IMR-90 (cell line): ENCODE measurements at regions not wholly inside any gene's neighbourhood (a gene's known extent, or its start where the extent isn't known, plus 50 kb on each side); places are given as distances from the start of the nearest gene placed in this dataset.
A peak's percentile ranks its signal among the peaks of the same experiment; 100 is the strongest.

ENCODE experiments used
- ATAC-seq: fragments of 200-7000 bp; cut with Tn5 transposase; 2 replicates; pipeline ENCODE4 v1.9.1; 2020; ENCODE audit warnings: low read depth, mild to moderate bottlenecking, moderate library complexity
- BruUV-seq: library from RNA; stranded (reverse); fragments of 400-500 nt; replicated peaks from 2 replicates; lab custom pipeline; 2021; lab: Mats Ljungman, UMichigan
- CTCF ChIA-PET: fragments of 300-600 bp; formaldehyde crosslinking; extraction: SDS; loops from one replicate; lab custom pipeline; 2021; ENCODE audit warnings: antibody characterized with exemption; lab: Yijun Ruan, JAX
- POLR2A ChIA-PET: fragments of 300-600 bp; sonication (Branson Sonifier 250); formaldehyde crosslinking; loops from one replicate; lab custom pipeline; 2022; ENCODE audit warnings: antibody characterized with exemption; ENCODE audit not compliant: unreplicated experiment; lab: Charles Lee
- DNase-seq: peaks from one replicate; pipeline ENCODE4 v3.0.0; 2013
- H2AFZ ChIP-seq: replicated peaks from 2 replicates; pipeline ENCODE3; 2013; ENCODE audit warnings: low read length, mild to moderate bottlenecking; ENCODE audit not compliant: poor library complexity
- H2AK5ac ChIP-seq: 2 replicates; pipeline ENCODE4 v1.6.1; 2013; ENCODE audit warnings: low read depth, low read length, inconsistent platforms
- H2AK9ac ChIP-seq: replicated peaks from 2 replicates; pipeline ENCODE3; 2013; ENCODE audit warnings: mild to moderate bottlenecking, low read depth, low read length, moderate library complexity; ENCODE audit not compliant: poor library complexity
- H2BK120ac ChIP-seq: 2 replicates; pipeline ENCODE4 v1.6.1; 2013; ENCODE audit warnings: low read depth, low read length, inconsistent platforms
- H2BK15ac ChIP-seq: 3 replicates; pipeline ENCODE4 v1.6.1; 2013; ENCODE audit warnings: low read depth, low read length, inconsistent platforms
- H2BK20ac ChIP-seq: 2 replicates; pipeline ENCODE4 v1.6.1; 2013; ENCODE audit warnings: low read depth, mild to moderate bottlenecking, inconsistent platforms, low read length, moderate library complexity
- H2BK5ac ChIP-seq: 2 replicates; pipeline ENCODE4 v1.6.1; 2013; ENCODE audit warnings: mild to moderate bottlenecking, low read depth, low read length, inconsistent platforms; ENCODE audit not compliant: poor library complexity, severe bottlenecking
- H3K14ac ChIP-seq: replicated peaks from 2 replicates; pipeline ENCODE4 v1.6.1; 2013; ENCODE audit warnings: low read depth, low read length, inconsistent platforms
- H3K18ac ChIP-seq: 2 replicates; pipeline ENCODE4 v1.6.1; 2013; ENCODE audit warnings: low read depth, low read length, control low read depth
- H3K23ac ChIP-seq: 2 replicates; pipeline ENCODE4 v1.6.1; 2013; ENCODE audit warnings: low read depth, low read length, inconsistent platforms
- H3K27ac ChIP-seq: 2 replicates; pipeline ENCODE4 v1.5.1; 2013; ENCODE audit warnings: mild to moderate bottlenecking, control low read depth, low read length; ENCODE audit not compliant: insufficient read depth
- H3K27me3 ChIP-seq: 2 replicates; pipeline ENCODE4 v1.6.1; 2013; ENCODE audit warnings: low read length; ENCODE audit not compliant: control insufficient read depth, insufficient read depth
- H3K36me3 ChIP-seq: 2 replicates; pipeline ENCODE4 v1.6.1; 2013; ENCODE audit warnings: low read length, mixed read lengths; ENCODE audit not compliant: control insufficient read depth, insufficient read depth
- H3K4ac ChIP-seq: 2 replicates; pipeline ENCODE4 v1.6.1; 2013; ENCODE audit warnings: low read depth, low read length, inconsistent platforms
- H3K4me1 ChIP-seq: 2 replicates; pipeline ENCODE4 v1.6.1; 2013; ENCODE audit warnings: low read length, mixed read lengths; ENCODE audit not compliant: control insufficient read depth, insufficient read depth
- H3K4me2 ChIP-seq: 2 replicates; pipeline ENCODE4 v1.6.1; 2013; ENCODE audit warnings: low read depth, mild to moderate bottlenecking, control low read depth, low read length, moderate library complexity
- H3K4me3 ChIP-seq: 2 replicates; pipeline ENCODE4 v1.5.1; 2013; ENCODE audit warnings: low read depth, mild to moderate bottlenecking, control low read depth, low read length, moderate library complexity; ENCODE audit not compliant: insufficient read depth
- H3K56ac ChIP-seq: 2 replicates; pipeline ENCODE4 v1.6.1; 2013; ENCODE audit warnings: low read length, inconsistent platforms; ENCODE audit not compliant: insufficient read depth; ENCODE audit errors: extremely low read depth
- H3K79me1 ChIP-seq, 2 experiments: 2 replicates each; pipeline ENCODE4 v1.6.1; 2013; ENCODE audit warnings: low read length in 2 of 2, inconsistent platforms in 1 of 2, low read depth in 1 of 2
- H3K9ac ChIP-seq: 2 replicates; pipeline ENCODE4 v1.6.1; 2013; ENCODE audit warnings: low read depth, low read length, control low read depth
- H3K9me1 ChIP-seq: 2 replicates; pipeline ENCODE4 v1.6.1; 2013; ENCODE audit warnings: low read length, inconsistent platforms; ENCODE audit not compliant: insufficient read depth
- H3K9me3 ChIP-seq: 2 replicates; pipeline ENCODE4 v1.6.1; 2013; ENCODE audit warnings: low read length; ENCODE audit not compliant: control insufficient read depth, insufficient read depth
- H4K20me1 ChIP-seq: 2 replicates; pipeline ENCODE4 v1.6.1; 2013; ENCODE audit warnings: low read length, inconsistent platforms; ENCODE audit not compliant: insufficient read depth
- H4K5ac ChIP-seq: 2 replicates; pipeline ENCODE4 v1.6.1; 2013; ENCODE audit warnings: mild to moderate bottlenecking, low read depth, low read length, control low read depth
- H4K8ac ChIP-seq, 2 experiments: 2 replicates each; pipeline ENCODE4 v1.6.1; 2013; ENCODE audit warnings: low read depth in 2 of 2, low read length in 2 of 2, control low read depth in 1 of 2, inconsistent platforms in 1 of 2
- H4K91ac ChIP-seq: 2 replicates; pipeline ENCODE4 v1.6.1; 2013; ENCODE audit warnings: low read depth, low read length, inconsistent platforms; ENCODE audit not compliant: insufficient read depth
- BHLHE40 ChIP-seq: fragments of 150-350 bp; IDR thresholded peaks from 2 replicates; pipeline ENCODE4 v1.6.1; 2016; ENCODE audit warnings: mild to moderate bottlenecking, low read depth, low read length
- CEBPB ChIP-seq: IDR thresholded peaks from 2 replicates; pipeline ENCODE4 v1.6.1; 2012; ENCODE audit warnings: low read depth, low read length, improper control_type of control experiment
- CHD1 ChIP-seq: IDR thresholded peaks from 2 replicates; pipeline ENCODE4 v1.6.1; 2012; ENCODE audit warnings: low read depth, low read length, improper control_type of control experiment
- CTCF ChIP-seq: conservative IDR thresholded peaks from 2 replicates; pipeline ENCODE4 v1.5.1; 2012; ENCODE audit warnings: mild to moderate bottlenecking, low read depth, low read length, improper control_type of control experiment
- ELK1 ChIP-seq: fragments of 150-350 bp; IDR thresholded peaks from 2 replicates; pipeline ENCODE4 v1.6.1; 2016; ENCODE audit warnings: low read depth, mild to moderate bottlenecking, low read length, moderate library complexity, borderline replicate concordance
- FOS ChIP-seq: fragments of 150-350 bp; IDR thresholded peaks from 2 replicates; pipeline ENCODE4 v1.6.1; 2016; ENCODE audit warnings: low read depth, low read length
- MAFK ChIP-seq: IDR thresholded peaks from 2 replicates; pipeline ENCODE4 v1.6.1; 2012; ENCODE audit warnings: low read depth, low read length, improper control_type of control experiment
- MAZ ChIP-seq: IDR thresholded peaks from 2 replicates; pipeline ENCODE4 v1.6.1; 2012; ENCODE audit warnings: low read depth, mild to moderate bottlenecking, low read length, improper control_type of control experiment, moderate library complexity, borderline replicate concordance
- MXI1 ChIP-seq: IDR thresholded peaks from 2 replicates; pipeline ENCODE4 v1.6.1; 2012; ENCODE audit warnings: low read depth, mild to moderate bottlenecking, low read length, moderate library complexity, borderline replicate concordance
- NFE2L2 ChIP-seq: fragments of 150-350 bp; IDR thresholded peaks from 2 replicates; pipeline ENCODE4 v1.6.1; 2016; ENCODE audit warnings: low read depth, mild to moderate bottlenecking, low read length
- POLR2A ChIP-seq: IDR thresholded peaks from 2 replicates; pipeline ENCODE4 v1.6.1; 2012; ENCODE audit warnings: mild to moderate bottlenecking, low read depth, low read length
- RAD21 ChIP-seq: IDR thresholded peaks from 2 replicates; pipeline ENCODE4 v1.6.1; 2012; ENCODE audit warnings: low read length, improper control_type of control experiment
- RCOR1 ChIP-seq: IDR thresholded peaks from 2 replicates; pipeline ENCODE4 v1.6.1; 2012; ENCODE audit warnings: mild to moderate bottlenecking, low read length, improper control_type of control experiment; ENCODE audit not compliant: insufficient replicate concordance
- RFX5 ChIP-seq: IDR thresholded peaks from 2 replicates; pipeline ENCODE4 v1.8.0; 2012; ENCODE audit warnings: low read depth, mild to moderate bottlenecking, low read length, moderate library complexity
- SMC3 ChIP-seq: fragments of 150-350 bp; IDR thresholded peaks from 2 replicates; pipeline ENCODE4 v1.6.1; 2016; ENCODE audit warnings: low read depth, mild to moderate bottlenecking, antibody characterized with exemption, low read length, moderate library complexity
- USF2 ChIP-seq: fragments of 150-350 bp; IDR thresholded peaks from 2 replicates; pipeline ENCODE4 v1.6.1; 2017; ENCODE audit warnings: mild to moderate bottlenecking, antibody characterized with exemption, low read length, low read depth
- dilution Hi-C: fragments of 300-500 bp; cut with HindIII; formaldehyde crosslinking; loops from one replicate; pipeline ENCODE4 v1.14.3; 2018; ENCODE audit warnings: low sequenced_read_pairs; ENCODE audit not compliant: unreplicated experiment
- in situ Hi-C: fragments of 300-500 bp; cut with MboI; formaldehyde crosslinking; loops from 3 replicates; pipeline ENCODE4 v1.14.3; 2019; ENCODE audit warnings: low sequenced_read_pairs, inconsistent platforms, mixed read lengths
- intact Hi-C: fragments of 100-400 bp; cut with micrococcal nuclease; formaldehyde crosslinking; loops from 2 replicates; pipeline ENCODE4 v1.10.0; 2022

- no TSS peak for BruUV-seq
These were observed 131.1 kb upstream of the ACTBL2 start for GRCh38 chr5:57613741-57614140.

More at GRCh38 chr5:57613741-57614140, 131.1 kb upstream of the ACTBL2 start:
- Histone ChIP-seq H4K5ac (no peak overlapping the region), H2AK9ac (no peak overlapping the region), H3K36me3 (no peaks in the 10 kb centered on the region), H3K23ac (no peak overlapping the region), H2BK20ac (no peak overlapping the region), H4K91ac (no peak overlapping the region), H3K4me1 (no peaks in the 10 kb centered on the region), H4K20me1 (no peaks in the 10 kb centered on the region), H3K27me3 (no peaks in the 10 kb centered on the region), H2AFZ (no peak overlapping the region), H3K27ac (no peak overlapping the region), H2BK15ac (no peak overlapping the region), H3K4me3 (no peak overlapping the region), H2AK5ac (no peak overlapping the region), H3K9ac (no peak overlapping the region), H3K79me1 (no peaks in the 10 kb centered on the region), H3K4ac (no peak overlapping the region), H3K4me2 (no peak overlapping the region), H3K9me3 (no peaks in the 10 kb centered on the region), H2BK5ac (no peak overlapping the region), H2BK120ac (no peak overlapping the region), H3K14ac (no peak overlapping the region), H4K8ac (no peak overlapping the region), H3K9me1 (no peaks in the 10 kb centered on the region), H3K18ac (no peak overlapping the region), H3K56ac (no peak overlapping the region)
- ChIA-PET CTCF (no interaction called here), POLR2A (no interaction called here)
- in situ Hi-C loops (no loop called here), intact Hi-C loops (loop anchor here (5.0 kb wide), 1 partner anchor 106 kb away; no protein-coding TSS in a partner anchor), dilution Hi-C loops (no loop called here)
- peak; percentile 36 for DNase-seq
- no peak for TF ChIP-seq MAFK
- TF ChIP-seq NFE2L2: no peak
- no peak for TF ChIP-seq ELK1
- TF ChIP-seq MAZ: no peak
- TF ChIP-seq SMC3: no peak
- no peak for TF ChIP-seq RAD21
- no peak for TF ChIP-seq BHLHE40
- no peak for TF ChIP-seq RCOR1
- TF ChIP-seq USF2: no peak
- TF ChIP-seq CEBPB: no peak
- TF ChIP-seq FOS: no peak
- TF ChIP-seq RFX5: no peak
- TF ChIP-seq POLR2A: no peak
- no peak for TF ChIP-seq CHD1
- TF ChIP-seq CTCF: no peak
- TF ChIP-seq MXI1: no peak
- ATAC-seq: no peak
